ENCODE measurements at regions not wholly inside any gene's neighbourhood (a gene's known extent, or its start where the extent isn't known, plus 50 kb on each side); places are given as distances from the start of the nearest gene placed in this dataset.

DNA sequence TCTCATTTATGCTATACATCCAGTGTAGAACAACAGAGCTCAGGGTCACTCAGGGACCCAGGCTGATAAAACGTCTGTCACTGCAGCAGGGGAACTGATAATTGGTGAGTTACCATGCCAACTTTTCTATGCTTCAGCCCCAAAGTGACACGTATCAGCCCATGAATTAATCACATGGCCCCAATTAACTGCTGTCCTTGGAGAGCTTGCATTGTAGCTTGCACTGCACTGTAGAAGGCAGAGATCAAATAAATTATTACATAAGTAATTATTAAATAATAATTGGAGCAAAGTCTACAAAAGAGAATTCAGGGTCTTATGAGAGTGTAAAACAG, 144.6 kb downstream of the SUDS3 start:
- no peak overlapping the region for H3K27ac ChIP-seq
- no peaks in the 10 kb centered on the region for H4K20me1 ChIP-seq (ENCODE audit: insufficient read depth)
- no peaks in the 10 kb centered on the region for H3K9me3 ChIP-seq (ENCODE audit: insufficient read depth, low read depth)
- POLR2A ChIA-PET (ENCODE audit: unreplicated experiment): no interaction called here
- no TSS peak for BruUV-seq (replicated peaks)
- H3K9me2 ChIP-seq (ENCODE audit: insufficient read depth): no peaks in the 10 kb centered on the region
- no peak for DNase-seq
- no peaks in the 10 kb centered on the region for H3K4me1 ChIP-seq (replicated peaks; ENCODE audit: insufficient read depth)
- intact Hi-C loops (cut with micrococcal nuclease; ENCODE audit: unreplicated experiment): no loop called here
- no peaks in the 10 kb centered on the region for H3F3A ChIP-seq (ENCODE audit: insufficient read depth, low read depth)
- no peak overlapping the region for H3K4me2 ChIP-seq
- no peaks in the 10 kb centered on the region for H3K79me2 ChIP-seq (ENCODE audit: low read depth)
- no peaks in the 10 kb centered on the region for H3K36me3 ChIP-seq (ENCODE audit: low read depth)
- H2AFZ ChIP-seq: no peak overlapping the region
- CTCF ChIA-PET: interaction anchor here (0.6 kb wide), 1 partner anchor 116 kb away, joined by 3 read pairs; no protein-coding TSS in a partner anchor
- peaks cover 33% of the 10 kb centered on the region for H3K27me3 ChIP-seq (ENCODE audit: insufficient read depth, low read depth)
- H3K4me3 ChIP-seq: no peak overlapping the region
- TF ChIP-seq CTCF (conservative IDR thresholded peaks at IDR 0.05) (no peak), EZH2 (IDR thresholded peaks at IDR 0.05; ENCODE audit: low read depth) (no peak)

DNA sequence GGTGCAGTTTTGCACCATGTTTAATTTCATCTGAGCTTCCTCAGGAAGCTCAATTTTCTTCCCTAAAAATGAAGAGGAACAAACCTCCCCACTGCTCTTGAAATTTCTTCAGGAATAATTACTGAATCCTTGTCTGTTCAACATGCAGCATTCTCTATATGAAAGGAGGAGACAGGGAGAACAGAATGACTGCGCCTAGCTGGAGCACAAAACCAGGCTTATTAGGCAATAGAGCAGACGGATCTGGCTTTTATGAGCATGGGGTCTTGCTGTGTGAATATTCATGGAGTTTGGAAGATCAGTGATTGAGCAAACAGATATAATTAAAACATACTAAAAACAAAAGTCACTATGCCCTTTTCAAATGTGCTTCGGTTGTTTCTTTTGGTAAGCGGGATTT, 148.1 kb downstream of the SUDS3 start:
- Histone ChIP-seq H3F3A (ENCODE audit: insufficient read depth, low read depth) (no peaks in the 10 kb centered on the region), H3K9me2 (ENCODE audit: insufficient read depth) (no peaks in the 10 kb centered on the region), H3K4me1 (replicated peaks; ENCODE audit: insufficient read depth) (no peaks in the 10 kb centered on the region), H3K9me3 (ENCODE audit: insufficient read depth, low read depth) (no peaks in the 10 kb centered on the region), H3K27ac (no peak overlapping the region), H3K4me3 (no peak overlapping the region), H3K27me3 (ENCODE audit: insufficient read depth, low read depth) (peaks cover 54% of the 10 kb centered on the region), H2AFZ (no peak overlapping the region), H4K20me1 (ENCODE audit: insufficient read depth) (no peaks in the 10 kb centered on the region), H3K4me2 (no peak overlapping the region), H3K79me2 (ENCODE audit: low read depth) (no peaks in the 10 kb centered on the region), H3K36me3 (ENCODE audit: low read depth) (no peaks in the 10 kb centered on the region)
- ChIA-PET POLR2A (ENCODE audit: unreplicated experiment) (no interaction called here), CTCF (no interaction called here)
- DNase-seq: no peak
- intact Hi-C loops (cut with micrococcal nuclease; ENCODE audit: unreplicated experiment): no loop called here
- TF ChIP-seq EZH2 (IDR thresholded peaks at IDR 0.05; ENCODE audit: low read depth) (no peak), CTCF (conservative IDR thresholded peaks at IDR 0.05) (no peak)
- BruUV-seq (replicated peaks): no TSS peak

DNA sequence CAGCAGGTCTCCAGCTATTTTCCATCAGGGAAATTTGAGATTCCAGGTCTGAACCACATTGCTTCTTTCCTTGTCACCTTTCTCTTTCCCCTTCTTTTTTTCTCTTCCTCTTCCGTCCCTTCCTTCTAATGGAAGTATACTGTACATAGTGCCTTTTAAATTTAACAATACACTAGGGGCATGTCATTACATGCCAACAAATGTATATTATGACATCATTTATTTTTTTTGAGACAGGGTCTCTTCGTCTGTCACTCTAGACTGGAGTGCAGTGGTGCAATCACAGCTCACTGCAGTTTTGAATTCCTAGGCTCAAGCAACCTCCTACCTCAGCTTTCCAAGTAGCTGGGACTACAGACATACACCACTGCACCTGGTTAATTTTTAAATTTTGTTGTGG, 148.9 kb downstream of the SUDS3 start:
- Histone ChIP-seq H3K9me2 (ENCODE audit: insufficient read depth) (no peaks in the 10 kb centered on the region), H3K4me3 (no peak overlapping the region), H3K4me1 (replicated peaks; ENCODE audit: insufficient read depth) (no peaks in the 10 kb centered on the region), H3F3A (ENCODE audit: insufficient read depth, low read depth) (no peaks in the 10 kb centered on the region), H3K4me2 (no peak overlapping the region), H3K27ac (no peak overlapping the region), H3K27me3 (ENCODE audit: insufficient read depth, low read depth) (peaks cover 61% of the 10 kb centered on the region), H3K36me3 (ENCODE audit: low read depth) (no peaks in the 10 kb centered on the region), H4K20me1 (ENCODE audit: insufficient read depth) (no peaks in the 10 kb centered on the region), H3K79me2 (ENCODE audit: low read depth) (no peaks in the 10 kb centered on the region), H2AFZ (no peak overlapping the region), H3K9me3 (ENCODE audit: insufficient read depth, low read depth) (no peaks in the 10 kb centered on the region)
- ChIA-PET CTCF (no interaction called here), POLR2A (ENCODE audit: unreplicated experiment) (no interaction called here)
- TF ChIP-seq EZH2 (IDR thresholded peaks at IDR 0.05; ENCODE audit: low read depth) (no peak), CTCF (conservative IDR thresholded peaks at IDR 0.05) (no peak)
- no peak for DNase-seq
- BruUV-seq (replicated peaks): no TSS peak
- intact Hi-C loops (cut with micrococcal nuclease; ENCODE audit: unreplicated experiment): no loop called here

Measured in PC-9 (cell line).